ENCODE measurements at regions not wholly inside any gene's neighbourhood (a gene's known extent, or its start where the extent isn't known, plus 50 kb on each side); places are given as distances from the start of the nearest gene placed in this dataset.

- H4K20me1 ChIP-seq (ENCODE audit: insufficient read depth, low read length) = no peaks in the 10 kb centered on the region
- Mint-ChIP-seq H3K27me3 (ENCODE audit: low read depth in 3 of 3) (peaks cover 0 to 4% (median 0%) of the 10 kb centered on the region in 3 donors), H3K36me3 (no peaks in the 10 kb centered on the region), H3K4me1 (no peaks in the 10 kb centered on the region), H3K27ac (no peak overlapping the region), H3K9me3 (peaks cover 3 to 16% (median 6%) of the 10 kb centered on the region in 7 donors), H3K4me3 (no peak overlapping the region)
- no peak overlapping the region for H3K27ac ChIP-seq (ENCODE audit: low read depth in 1 of 2, low read length in 2 of 2)
- no peak for TF ChIP-seq CTCF (IDR thresholded peaks at IDR 0.05)
- H3K79me2 ChIP-seq (ENCODE audit: insufficient read depth, low read length) = no peaks in the 10 kb centered on the region
- no peak overlapping the region for H3K9ac ChIP-seq (ENCODE audit: insufficient read depth, low read length, poor library complexity, severe bottlenecking)
- no peaks in the 10 kb centered on the region for H3K27me3 ChIP-seq (ENCODE audit: control insufficient read depth in 2 of 2, insufficient read depth in 2 of 2, low read length in 2 of 2)
- no peak for DNase-seq
- no CpG with 5 or more reads among the region's 2 CpGs for WGBS (ENCODE audit: insufficient coverage)
- no peaks in the 10 kb centered on the region for H3K4me1 ChIP-seq (ENCODE audit: control insufficient read depth in 1 of 2, insufficient read depth in 2 of 2, low read length in 2 of 2)
- intact Hi-C loops (cut with micrococcal nuclease) = no loop called here
- H3K9me3 ChIP-seq (replicated peaks in 1 of 2; ENCODE audit: control insufficient read depth in 1 of 2, insufficient read depth in 1 of 2, low read length in 2 of 2) = peaks cover 4 to 15% of the 10 kb centered on the region in 2 donors
- no peak overlapping the region for H3K4me3 ChIP-seq (replicated peaks in 1 of 3; ENCODE audit: low read depth in 2 of 3, low read length in 3 of 3)
- H2AFZ ChIP-seq (ENCODE audit: insufficient read depth, low read depth, low read length, poor library complexity, severe bottlenecking) = no peak overlapping the region
- no peak overlapping the region for H3K4me2 ChIP-seq (replicated peaks; ENCODE audit: extremely low read depth, low read length, poor library complexity, severe bottlenecking)
- no peaks in the 10 kb centered on the region for H3K36me3 ChIP-seq (replicated peaks in 1 of 2; ENCODE audit: control insufficient read depth in 1 of 2, insufficient read depth in 2 of 2, low read length in 2 of 2)
Observed at GRCh38 chr6:95521181-95521580, 56.2 kb upstream of the MANEA start.

Measured in CD14-positive monocyte (primary cell).